MM.1S (cell line): ENCODE measurements at regions not wholly inside any gene's neighbourhood (a gene's known extent, or its start where the extent isn't known, plus 50 kb on each side); places are given as distances from the start of the nearest gene placed in this dataset.

Experiments used
- DNase-seq: peaks from one replicate; pipeline ENCODE4 v3.0.0-alpha.2; 2015
- H2AFZ ChIP-seq: fragments of 300-600 bp; sonication (generic); 2 replicates; pipeline ENCODE4 v1.6.0; 2016; ENCODE audit warnings: antibody characterized with exemption, low read length
- H3F3A ChIP-seq: fragments of 300-600 bp; sonication (generic); 2 replicates; pipeline ENCODE4 v1.6.1; 2016; ENCODE audit warnings: mild to moderate bottlenecking, antibody characterized with exemption, low read length, moderate library complexity, mixed read lengths; ENCODE audit not compliant: insufficient read depth
- H3K27ac ChIP-seq: fragments of 300-600 bp; sonication (generic); 2 replicates; pipeline ENCODE4 v1.5.1; 2016; ENCODE audit warnings: mild to moderate bottlenecking, low read length
- H3K27me3 ChIP-seq: fragments of 300-600 bp; sonication (generic); replicated peaks from 2 replicates; pipeline ENCODE4 v1.6.0; 2016; ENCODE audit warnings: low read length; ENCODE audit not compliant: insufficient read depth
- H3K36me3 ChIP-seq: fragments of 300-600 bp; sonication (generic); replicated peaks from 2 replicates; pipeline ENCODE4 v1.6.1; 2016; ENCODE audit warnings: mild to moderate bottlenecking, low read length, mixed read lengths; ENCODE audit not compliant: insufficient read depth
- H3K4me1 ChIP-seq: fragments of 300-600 bp; sonication (generic); 2 replicates; pipeline ENCODE4 v1.6.1; 2016; ENCODE audit warnings: low read length, mixed read lengths
- H3K4me2 ChIP-seq: fragments of 300-600 bp; sonication (generic); 2 replicates; pipeline ENCODE4 v1.6.0; 2016; ENCODE audit warnings: low read depth, low read length
- H3K4me3 ChIP-seq: fragments of 300-600 bp; sonication (generic); 2 replicates; pipeline ENCODE4 v1.5.1; 2016; ENCODE audit warnings: low read length, mixed read lengths
- H3K79me2 ChIP-seq: fragments of 300-600 bp; sonication (generic); 2 replicates; pipeline ENCODE4 v1.6.1; 2016; ENCODE audit warnings: mixed run types, low read length, mixed read lengths
- H3K9ac ChIP-seq: fragments of 300-600 bp; sonication (generic); 2 replicates; pipeline ENCODE4 v1.6.1; 2016; ENCODE audit warnings: low read length, mixed read lengths
- H3K9me2 ChIP-seq: fragments of 300-600 bp; sonication (generic); replicated peaks from 2 replicates; pipeline ENCODE4 v1.6.1; 2016; ENCODE audit warnings: mild to moderate bottlenecking, low read length, mixed read lengths; ENCODE audit not compliant: insufficient read depth
- H3K9me3 ChIP-seq: fragments of 300-600 bp; sonication (generic); replicated peaks from 2 replicates; pipeline ENCODE4 v1.6.1; 2016; ENCODE audit warnings: mild to moderate bottlenecking, low read length, mixed read lengths; ENCODE audit not compliant: insufficient read depth
- H4K20me1 ChIP-seq: fragments of 300-600 bp; sonication (generic); 2 replicates; pipeline ENCODE4 v1.6.1; 2016; ENCODE audit warnings: mild to moderate bottlenecking, low read length, moderate library complexity, mixed read lengths; ENCODE audit not compliant: insufficient read depth
- CTCF ChIP-seq: fragments of 300-600 bp; sonication (generic); IDR thresholded peaks from 2 replicates; pipeline ENCODE4 v1.5.1; 2016; ENCODE audit warnings: antibody characterized with exemption, low read length, mixed read lengths
- EZH2 ChIP-seq: fragments of 300-600 bp; sonication (generic); optimal IDR thresholded peaks from 2 replicates; pipeline ENCODE3; 2017; ENCODE audit warnings: low read depth, mild to moderate bottlenecking, antibody characterized with exemption, low read length, mixed read lengths
- EZH2phosphoT487 ChIP-seq: fragments of 300-600 bp; sonication (generic); IDR thresholded peaks from 2 replicates; pipeline ENCODE4 v1.6.1; 2018; ENCODE audit warnings: antibody characterized with exemption, low read length

GRCh38 chr15:98202256-98202655, 241.8 kb downstream of the ARRDC4 start:
- Histone ChIP-seq H2AFZ (no peak overlapping the region), H3K36me3 (no peaks in the 10 kb centered on the region), H3K9me3 (no peaks in the 10 kb centered on the region), H3K27me3 (no peaks in the 10 kb centered on the region), H3F3A (no peaks in the 10 kb centered on the region), H4K20me1 (no peaks in the 10 kb centered on the region), H3K4me3 (no peak overlapping the region), H3K4me2 (no peak overlapping the region), H3K4me1 (no peaks in the 10 kb centered on the region), H3K27ac (no peak overlapping the region), H3K79me2 (no peaks in the 10 kb centered on the region), H3K9me2 (no peaks in the 10 kb centered on the region), H3K9ac (no peak overlapping the region)
- TF ChIP-seq EZH2phosphoT487 (no peak), CTCF (no peak), EZH2 (no peak)
- no peak for DNase-seq

GRCh38 chr15:98203872-98204660, 243.6 kb downstream of the ARRDC4 start:
- H3K36me3 ChIP-seq: no peaks in the 10 kb centered on the region

GRCh38 chr15:98207928-98208327, 247.4 kb downstream of the ARRDC4 start:
- Histone ChIP-seq H3K4me1 (no peaks in the 10 kb centered on the region), H3K4me3 (no peak overlapping the region), H3K9ac (no peak overlapping the region), H3F3A (no peaks in the 10 kb centered on the region), H3K36me3 (no peaks in the 10 kb centered on the region), H2AFZ (no peak overlapping the region), H3K27me3 (no peaks in the 10 kb centered on the region), H3K9me2 (no peaks in the 10 kb centered on the region), H3K27ac (no peak overlapping the region), H3K79me2 (no peaks in the 10 kb centered on the region), H3K9me3 (no peaks in the 10 kb centered on the region), H3K4me2 (no peak overlapping the region), H4K20me1 (no peaks in the 10 kb centered on the region)
- DNase-seq: no peak
- no peak for TF ChIP-seq CTCF
- no peak for TF ChIP-seq EZH2
- no peak for TF ChIP-seq EZH2phosphoT487

More at GRCh38 chr15:98203872-98204660, 243.6 kb downstream of the ARRDC4 start:
- no peak overlapping the region for H3K4me3 ChIP-seq
- TF ChIP-seq EZH2 (no peak), EZH2phosphoT487 (no peak), CTCF (no peak)
- no peaks in the 10 kb centered on the region for H3F3A ChIP-seq
- no peaks in the 10 kb centered on the region for H3K9me2 ChIP-seq
- H3K4me1 ChIP-seq: no peaks in the 10 kb centered on the region
- no peak overlapping the region for H3K9ac ChIP-seq
- H4K20me1 ChIP-seq: no peaks in the 10 kb centered on the region
- no peak overlapping the region for H3K27ac ChIP-seq
- H3K4me2 ChIP-seq: no peak overlapping the region
- H3K79me2 ChIP-seq: no peaks in the 10 kb centered on the region
- no peaks in the 10 kb centered on the region for H3K9me3 ChIP-seq
- no peak for DNase-seq
- no peaks in the 10 kb centered on the region for H3K27me3 ChIP-seq
- H2AFZ ChIP-seq: no peak overlapping the region
